IMR-90 (cell line): ENCODE measurements at regions not wholly inside any gene's neighbourhood (a gene's known extent, or its start where the extent isn't known, plus 50 kb on each side); places are given as distances from the start of the nearest gene placed in this dataset.
A peak's percentile ranks its signal among the peaks of the same experiment; 100 is the strongest.

ENCODE experiments used
- ATAC-seq: fragments of 200-7000 bp; cut with Tn5 transposase; 2 replicates; pipeline ENCODE4 v1.9.1; 2020; ENCODE audit warnings: low read depth, mild to moderate bottlenecking, moderate library complexity
- BruUV-seq: library from RNA; stranded (reverse); fragments of 400-500 nt; replicated peaks from 2 replicates; lab custom pipeline; 2021; lab: Mats Ljungman, UMichigan
- CTCF ChIA-PET: fragments of 300-600 bp; formaldehyde crosslinking; extraction: SDS; loops from one replicate; lab custom pipeline; 2021; ENCODE audit warnings: antibody characterized with exemption; lab: Yijun Ruan, JAX
- POLR2A ChIA-PET: fragments of 300-600 bp; sonication (Branson Sonifier 250); formaldehyde crosslinking; loops from one replicate; lab custom pipeline; 2022; ENCODE audit warnings: antibody characterized with exemption; ENCODE audit not compliant: unreplicated experiment; lab: Charles Lee
- DNase-seq: peaks from one replicate; pipeline ENCODE4 v3.0.0; 2013
- H2AFZ ChIP-seq: replicated peaks from 2 replicates; pipeline ENCODE3; 2013; ENCODE audit warnings: low read length, mild to moderate bottlenecking; ENCODE audit not compliant: poor library complexity
- H2AK5ac ChIP-seq: 2 replicates; pipeline ENCODE4 v1.6.1; 2013; ENCODE audit warnings: low read depth, low read length, inconsistent platforms
- H2AK9ac ChIP-seq: replicated peaks from 2 replicates; pipeline ENCODE3; 2013; ENCODE audit warnings: mild to moderate bottlenecking, low read depth, low read length, moderate library complexity; ENCODE audit not compliant: poor library complexity
- H2BK120ac ChIP-seq: 2 replicates; pipeline ENCODE4 v1.6.1; 2013; ENCODE audit warnings: low read depth, low read length, inconsistent platforms
- H2BK15ac ChIP-seq: 3 replicates; pipeline ENCODE4 v1.6.1; 2013; ENCODE audit warnings: low read depth, low read length, inconsistent platforms
- H2BK20ac ChIP-seq: 2 replicates; pipeline ENCODE4 v1.6.1; 2013; ENCODE audit warnings: low read depth, mild to moderate bottlenecking, inconsistent platforms, low read length, moderate library complexity
- H2BK5ac ChIP-seq: 2 replicates; pipeline ENCODE4 v1.6.1; 2013; ENCODE audit warnings: mild to moderate bottlenecking, low read depth, low read length, inconsistent platforms; ENCODE audit not compliant: poor library complexity, severe bottlenecking
- H3K14ac ChIP-seq: replicated peaks from 2 replicates; pipeline ENCODE4 v1.6.1; 2013; ENCODE audit warnings: low read depth, low read length, inconsistent platforms
- H3K18ac ChIP-seq: 2 replicates; pipeline ENCODE4 v1.6.1; 2013; ENCODE audit warnings: low read depth, low read length, control low read depth
- H3K23ac ChIP-seq: 2 replicates; pipeline ENCODE4 v1.6.1; 2013; ENCODE audit warnings: low read depth, low read length, inconsistent platforms
- H3K27ac ChIP-seq: 2 replicates; pipeline ENCODE4 v1.5.1; 2013; ENCODE audit warnings: mild to moderate bottlenecking, control low read depth, low read length; ENCODE audit not compliant: insufficient read depth
- H3K27me3 ChIP-seq: 2 replicates; pipeline ENCODE4 v1.6.1; 2013; ENCODE audit warnings: low read length; ENCODE audit not compliant: control insufficient read depth, insufficient read depth
- H3K36me3 ChIP-seq: 2 replicates; pipeline ENCODE4 v1.6.1; 2013; ENCODE audit warnings: low read length, mixed read lengths; ENCODE audit not compliant: control insufficient read depth, insufficient read depth
- H3K4ac ChIP-seq: 2 replicates; pipeline ENCODE4 v1.6.1; 2013; ENCODE audit warnings: low read depth, low read length, inconsistent platforms
- H3K4me1 ChIP-seq: 2 replicates; pipeline ENCODE4 v1.6.1; 2013; ENCODE audit warnings: low read length, mixed read lengths; ENCODE audit not compliant: control insufficient read depth, insufficient read depth
- H3K4me2 ChIP-seq: 2 replicates; pipeline ENCODE4 v1.6.1; 2013; ENCODE audit warnings: low read depth, mild to moderate bottlenecking, control low read depth, low read length, moderate library complexity
- H3K4me3 ChIP-seq: 2 replicates; pipeline ENCODE4 v1.5.1; 2013; ENCODE audit warnings: low read depth, mild to moderate bottlenecking, control low read depth, low read length, moderate library complexity; ENCODE audit not compliant: insufficient read depth
- H3K56ac ChIP-seq: 2 replicates; pipeline ENCODE4 v1.6.1; 2013; ENCODE audit warnings: low read length, inconsistent platforms; ENCODE audit not compliant: insufficient read depth; ENCODE audit errors: extremely low read depth
- H3K79me1 ChIP-seq, 2 experiments: 2 replicates each; pipeline ENCODE4 v1.6.1; 2013; ENCODE audit warnings: low read length in 2 of 2, inconsistent platforms in 1 of 2, low read depth in 1 of 2
- H3K9ac ChIP-seq: 2 replicates; pipeline ENCODE4 v1.6.1; 2013; ENCODE audit warnings: low read depth, low read length, control low read depth
- H3K9me1 ChIP-seq: 2 replicates; pipeline ENCODE4 v1.6.1; 2013; ENCODE audit warnings: low read length, inconsistent platforms; ENCODE audit not compliant: insufficient read depth
- H3K9me3 ChIP-seq: 2 replicates; pipeline ENCODE4 v1.6.1; 2013; ENCODE audit warnings: low read length; ENCODE audit not compliant: control insufficient read depth, insufficient read depth
- H4K20me1 ChIP-seq: 2 replicates; pipeline ENCODE4 v1.6.1; 2013; ENCODE audit warnings: low read length, inconsistent platforms; ENCODE audit not compliant: insufficient read depth
- H4K5ac ChIP-seq: 2 replicates; pipeline ENCODE4 v1.6.1; 2013; ENCODE audit warnings: mild to moderate bottlenecking, low read depth, low read length, control low read depth
- H4K8ac ChIP-seq, 2 experiments: 2 replicates each; pipeline ENCODE4 v1.6.1; 2013; ENCODE audit warnings: low read depth in 2 of 2, low read length in 2 of 2, control low read depth in 1 of 2, inconsistent platforms in 1 of 2
- H4K91ac ChIP-seq: 2 replicates; pipeline ENCODE4 v1.6.1; 2013; ENCODE audit warnings: low read depth, low read length, inconsistent platforms; ENCODE audit not compliant: insufficient read depth
- BHLHE40 ChIP-seq: fragments of 150-350 bp; IDR thresholded peaks from 2 replicates; pipeline ENCODE4 v1.6.1; 2016; ENCODE audit warnings: mild to moderate bottlenecking, low read depth, low read length
- CEBPB ChIP-seq: IDR thresholded peaks from 2 replicates; pipeline ENCODE4 v1.6.1; 2012; ENCODE audit warnings: low read depth, low read length, improper control_type of control experiment
- CHD1 ChIP-seq: IDR thresholded peaks from 2 replicates; pipeline ENCODE4 v1.6.1; 2012; ENCODE audit warnings: low read depth, low read length, improper control_type of control experiment
- MAFK ChIP-seq: IDR thresholded peaks from 2 replicates; pipeline ENCODE4 v1.6.1; 2012; ENCODE audit warnings: low read depth, low read length, improper control_type of control experiment
- MAZ ChIP-seq: IDR thresholded peaks from 2 replicates; pipeline ENCODE4 v1.6.1; 2012; ENCODE audit warnings: low read depth, mild to moderate bottlenecking, low read length, improper control_type of control experiment, moderate library complexity, borderline replicate concordance
- MXI1 ChIP-seq: IDR thresholded peaks from 2 replicates; pipeline ENCODE4 v1.6.1; 2012; ENCODE audit warnings: low read depth, mild to moderate bottlenecking, low read length, moderate library complexity, borderline replicate concordance
- POLR2A ChIP-seq: IDR thresholded peaks from 2 replicates; pipeline ENCODE4 v1.6.1; 2012; ENCODE audit warnings: mild to moderate bottlenecking, low read depth, low read length
- USF2 ChIP-seq: fragments of 150-350 bp; IDR thresholded peaks from 2 replicates; pipeline ENCODE4 v1.6.1; 2017; ENCODE audit warnings: mild to moderate bottlenecking, antibody characterized with exemption, low read length, low read depth
- WGBS, 2 experiments: methylation state at CpG; one replicate each; pipeline versions ENCODE4 v1.1.5 to v1.1.7; 2013; ENCODE audit warnings: missing lambda C conversion rate in 2 of 2; ENCODE audit not compliant: insufficient read length in 1 of 2; ENCODE audit errors: extremely low coverage in 2 of 2; 5-methylcytosine and 5-hydroxymethylcytosine counted together
- dilution Hi-C: fragments of 300-500 bp; cut with HindIII; formaldehyde crosslinking; loops from one replicate; pipeline ENCODE4 v1.14.3; 2018; ENCODE audit warnings: low sequenced_read_pairs; ENCODE audit not compliant: unreplicated experiment
- in situ Hi-C: fragments of 300-500 bp; cut with MboI; formaldehyde crosslinking; loops from 3 replicates; pipeline ENCODE4 v1.14.3; 2019; ENCODE audit warnings: low sequenced_read_pairs, inconsistent platforms, mixed read lengths
- intact Hi-C: fragments of 100-400 bp; cut with micrococcal nuclease; formaldehyde crosslinking; loops from 2 replicates; pipeline ENCODE4 v1.10.0; 2022

DNA sequence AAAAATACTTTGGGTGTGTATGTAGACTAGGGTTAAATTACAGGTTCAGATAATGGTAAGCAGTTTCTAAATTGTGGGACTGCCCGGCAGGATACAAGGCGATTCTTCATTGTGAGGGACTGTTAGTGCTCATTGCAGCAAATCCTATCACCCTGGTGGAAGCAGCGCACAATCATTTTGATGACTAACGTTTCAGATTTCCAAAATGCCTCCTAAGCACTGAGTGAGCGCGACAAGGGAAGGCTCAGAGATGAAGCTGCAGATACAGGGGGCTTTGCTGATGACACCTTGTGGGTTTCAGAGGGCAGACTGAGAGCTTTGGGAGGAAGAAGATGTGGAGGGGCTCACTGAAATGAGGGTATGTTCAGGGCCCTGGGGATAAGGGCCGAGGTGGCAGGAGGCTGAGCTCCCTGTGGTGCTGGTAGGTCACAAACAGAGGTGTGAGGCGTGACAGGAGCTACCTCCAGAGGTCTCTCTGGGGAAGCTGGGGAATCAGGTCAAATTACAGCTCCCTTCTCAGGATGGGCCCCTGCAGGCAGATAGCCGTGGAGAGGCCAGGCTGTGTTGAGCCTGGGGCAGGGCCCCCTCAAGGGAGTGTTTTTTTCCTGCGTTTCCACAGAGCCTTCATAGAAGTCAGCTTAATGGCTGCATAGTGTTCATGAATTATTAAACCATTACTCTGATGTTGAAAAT is 84.5 kb upstream of the FYN start:
- in situ Hi-C loops, result no loop called here
- intact Hi-C loops, result no loop called here

More for the DNA sequence above, 84.5 kb upstream of the FYN start:
- TF ChIP-seq POLR2A (no peak), CEBPB (no peak), MAFK (no peak), MAZ (no peak), USF2 (no peak), CHD1 (no peak), MXI1 (no peak), BHLHE40 (no peak)
- Histone ChIP-seq H3K4me3 (no peak overlapping the region), H3K4me1 (peaks cover 3% of the 10 kb centered on the region; the same call in 1 of the 2 replicates), H3K79me1 (no peaks in the 10 kb centered on the region), H3K23ac (no peak overlapping the region), H3K4ac (0 out of 2 replicates have a peak overlapping the region, but pooled peaks have one; percentile 23), H4K20me1 (no peaks in the 10 kb centered on the region), H2BK5ac (no peak overlapping the region), H3K14ac (0 out of 2 replicates have a peak overlapping the region, but pooled peaks have one; percentile 15), H4K91ac (no peak overlapping the region), H3K9me1 (no peaks in the 10 kb centered on the region), H4K8ac (no peak overlapping the region), H3K9me3 (no peaks in the 10 kb centered on the region), H3K27ac (no peak overlapping the region), H4K5ac (no peak overlapping the region), H2BK15ac (no peak overlapping the region), H3K36me3 (no peaks in the 10 kb centered on the region), H3K56ac (no peak overlapping the region), H3K9ac (no peak overlapping the region), H2BK120ac (no peak overlapping the region), H2BK20ac (no peak overlapping the region), H2AFZ (peak overlapping the region; percentile 33), H3K27me3 (peaks cover 18% of the 10 kb centered on the region), H2AK9ac (no peak overlapping the region), H2AK5ac (no peak overlapping the region), H3K4me2 (no peak overlapping the region), H3K18ac (no peak overlapping the region)
- WGBS, 2 experiments, result 100% methylated on average over 1 of the region's 10 CpGs; no CpG with 5 or more reads in 1 of the 2 experiments
- BruUV-seq, result no TSS peak
- DNase-seq (peak; percentile 38), ATAC-seq (peak; percentile 64; the same call in 1 of the 2 replicates)
- ChIA-PET POLR2A (interaction anchor here (0.6 to 1.1 kb wide), 2 partner anchors 15 to 107 kb away, joined by 3 read pairs; no protein-coding TSS in a partner anchor), CTCF (interaction anchor here (1.1 kb wide), 1 partner anchor 34 kb away, joined by 3 read pairs; no protein-coding TSS in a partner anchor)
- dilution Hi-C loops, result no loop called here
